Mesothelial cell of epicardium (in vitro differentiated cells): ENCODE measurements at regions not wholly inside any gene's neighbourhood (a gene's known extent, or its start where the extent isn't known, plus 50 kb on each side); places are given as distances from the start of the nearest gene placed in this dataset.

Experiments used
- DNase-seq, 2 experiments: peaks; one replicate each; pipeline ENCODE4 v3.0.0; 2021; ENCODE audit warnings: low spot score in 2 of 2; ENCODE audit not compliant: unreplicated experiment in 2 of 2
- H3K27ac Mint-ChIP-seq: 2 replicates; pipeline ENCODE4 v1.8.0; 2021; ENCODE audit warnings: mixed read lengths
- H3K27me3 Mint-ChIP-seq: 2 replicates; pipeline ENCODE4 v1.8.0; 2021; ENCODE audit warnings: low read depth, mixed read lengths
- H3K36me3 Mint-ChIP-seq: 2 replicates; pipeline ENCODE4 v1.8.0; 2021; ENCODE audit warnings: mixed read lengths
- H3K4me1 Mint-ChIP-seq: 2 replicates; pipeline ENCODE4 v1.8.0; 2021; ENCODE audit warnings: mixed read lengths
- H3K4me3 Mint-ChIP-seq: 2 replicates; pipeline ENCODE4 v1.8.0; 2021; ENCODE audit warnings: mild to moderate bottlenecking, moderate library complexity, mixed read lengths
- H3K9me3 Mint-ChIP-seq: 2 replicates; pipeline ENCODE4 v1.8.0; 2021; ENCODE audit warnings: mixed read lengths
- TF ChIP-seq, protein P1 (sequence below): fragments of 200-600 bp; sonication (generic); IDR thresholded peaks from one replicate; pipeline ENCODE4 v1.5.0; 2021; ENCODE audit warnings: antibody characterized with exemption; ENCODE audit not compliant: unreplicated experiment

- H3K27me3 Mint-ChIP-seq = no peaks in the 10 kb centered on the region
- H3K27ac Mint-ChIP-seq = no peak overlapping the region
- TF ChIP-seq, protein P1, sequence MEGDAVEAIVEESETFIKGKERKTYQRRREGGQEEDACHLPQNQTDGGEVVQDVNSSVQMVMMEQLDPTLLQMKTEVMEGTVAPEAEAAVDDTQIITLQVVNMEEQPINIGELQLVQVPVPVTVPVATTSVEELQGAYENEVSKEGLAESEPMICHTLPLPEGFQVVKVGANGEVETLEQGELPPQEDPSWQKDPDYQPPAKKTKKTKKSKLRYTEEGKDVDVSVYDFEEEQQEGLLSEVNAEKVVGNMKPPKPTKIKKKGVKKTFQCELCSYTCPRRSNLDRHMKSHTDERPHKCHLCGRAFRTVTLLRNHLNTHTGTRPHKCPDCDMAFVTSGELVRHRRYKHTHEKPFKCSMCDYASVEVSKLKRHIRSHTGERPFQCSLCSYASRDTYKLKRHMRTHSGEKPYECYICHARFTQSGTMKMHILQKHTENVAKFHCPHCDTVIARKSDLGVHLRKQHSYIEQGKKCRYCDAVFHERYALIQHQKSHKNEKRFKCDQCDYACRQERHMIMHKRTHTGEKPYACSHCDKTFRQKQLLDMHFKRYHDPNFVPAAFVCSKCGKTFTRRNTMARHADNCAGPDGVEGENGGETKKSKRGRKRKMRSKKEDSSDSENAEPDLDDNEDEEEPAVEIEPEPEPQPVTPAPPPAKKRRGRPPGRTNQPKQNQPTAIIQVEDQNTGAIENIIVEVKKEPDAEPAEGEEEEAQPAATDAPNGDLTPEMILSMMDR = peak; percentile 43
- H3K4me3 Mint-ChIP-seq = no peak overlapping the region
- H3K9me3 Mint-ChIP-seq = no peaks in the 10 kb centered on the region
- peaks cover 9% of the 10 kb centered on the region for H3K4me1 Mint-ChIP-seq
- H3K36me3 Mint-ChIP-seq = no peaks in the 10 kb centered on the region
- DNase-seq = no peak
Observed at GRCh38 chr7:95687759-95688343, 84.5 kb upstream of the DYNC1I1 start.

DNA sequence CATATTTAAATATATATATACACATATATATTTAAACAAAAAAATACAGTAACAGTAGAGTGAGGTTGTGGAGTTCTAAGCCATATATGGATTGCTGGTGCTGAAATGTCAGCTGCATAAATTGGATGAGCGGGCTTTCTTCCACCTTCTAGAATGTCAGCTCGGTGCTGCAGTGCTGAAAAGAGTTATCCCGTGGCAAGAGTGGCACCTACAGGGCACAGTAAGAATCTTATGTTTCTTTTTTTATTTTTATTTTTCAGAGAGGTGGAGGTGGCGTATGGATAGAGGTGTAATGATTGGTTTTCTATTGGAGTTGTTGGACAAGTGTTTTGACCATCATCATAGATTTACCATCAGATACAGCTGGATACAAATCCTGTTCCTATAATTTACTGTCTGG lies 86.2 kb upstream of the DYNC1I1 start:
- Mint-ChIP-seq H3K4me3 (no peak overlapping the region), H3K4me1 (peaks cover 7% of the 10 kb centered on the region), H3K9me3 (no peaks in the 10 kb centered on the region), H3K27ac (no peak overlapping the region), H3K36me3 (no peaks in the 10 kb centered on the region), H3K27me3 (no peaks in the 10 kb centered on the region)
- peak in 1 of 2 experiments; percentile 40 for DNase-seq
- TF ChIP-seq, protein P1 = peak; percentile 28

- H3K27ac Mint-ChIP-seq = no peak overlapping the region
- H3K36me3 Mint-ChIP-seq = no peaks in the 10 kb centered on the region
- peaks cover 3% of the 10 kb centered on the region for H3K4me1 Mint-ChIP-seq
- TF ChIP-seq, protein P1 = no peak
- no peak overlapping the region for H3K4me3 Mint-ChIP-seq
- no peaks in the 10 kb centered on the region for H3K27me3 Mint-ChIP-seq
- H3K9me3 Mint-ChIP-seq = no peaks in the 10 kb centered on the region
- no peak for DNase-seq
Observed at GRCh38 chr7:95684505-95684904, 87.8 kb upstream of the DYNC1I1 start.

DNA sequence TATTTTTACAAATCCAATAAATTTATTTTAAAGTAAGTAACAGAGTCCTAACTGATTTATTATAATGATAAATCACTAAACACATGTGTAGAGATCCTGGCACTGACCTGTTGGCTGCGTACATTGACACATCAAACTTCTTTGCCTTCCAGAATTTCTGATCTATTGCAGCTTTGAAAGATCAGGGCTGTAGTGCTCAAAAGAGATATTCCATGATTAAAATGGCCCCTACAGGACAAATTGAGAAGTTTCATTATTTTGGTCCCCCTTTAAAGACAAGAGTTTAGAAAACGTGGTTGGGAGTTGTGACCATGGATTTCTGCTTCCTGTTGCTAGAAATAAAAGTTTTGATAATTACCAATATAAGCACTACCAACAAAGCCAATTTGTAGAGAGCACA lies 87.7 kb upstream of the PDK4 start:
- no peak overlapping the region for H3K27ac Mint-ChIP-seq
- no peaks in the 10 kb centered on the region for H3K9me3 Mint-ChIP-seq
- DNase-seq = no peak
- TF ChIP-seq, protein P1 = peak; percentile 64
- no peak overlapping the region for H3K4me3 Mint-ChIP-seq
- H3K36me3 Mint-ChIP-seq = no peaks in the 10 kb centered on the region
- no peaks in the 10 kb centered on the region for H3K27me3 Mint-ChIP-seq
- peaks cover 3% of the 10 kb centered on the region for H3K4me1 Mint-ChIP-seq

- H3K36me3 Mint-ChIP-seq = no peaks in the 10 kb centered on the region
- H3K4me1 Mint-ChIP-seq = peaks cover 3% of the 10 kb centered on the region
- TF ChIP-seq, protein P1 = no peak
- DNase-seq = no peak
- no peaks in the 10 kb centered on the region for H3K9me3 Mint-ChIP-seq
- no peaks in the 10 kb centered on the region for H3K27me3 Mint-ChIP-seq
- H3K27ac Mint-ChIP-seq = no peak overlapping the region
- no peak overlapping the region for H3K4me3 Mint-ChIP-seq
Observed at GRCh38 chr7:95682913-95683312, 86.6 kb upstream of the PDK4 start.

GRCh38 chr7:95676691-95677090 lies 80.4 kb upstream of the PDK4 start:
- H3K27ac Mint-ChIP-seq = no peak overlapping the region
- TF ChIP-seq, protein P1 = no peak
- no peaks in the 10 kb centered on the region for H3K36me3 Mint-ChIP-seq

More at GRCh38 chr7:95676691-95677090, 80.4 kb upstream of the PDK4 start:
- DNase-seq = no peak
- Mint-ChIP-seq H3K4me1 (no peaks in the 10 kb centered on the region), H3K9me3 (no peaks in the 10 kb centered on the region), H3K27me3 (no peaks in the 10 kb centered on the region), H3K4me3 (no peak overlapping the region)
